Mesendoderm (in vitro differentiated cells): ENCODE measurements at regions not wholly inside any gene's neighbourhood (a gene's known extent, or its start where the extent isn't known, plus 50 kb on each side); places are given as distances from the start of the nearest gene placed in this dataset.

Source experiments
- DNase-seq: peaks from one replicate; pipeline ENCODE4 v3.0.0; 2013
- H2AK5ac ChIP-seq: 2 replicates; pipeline ENCODE4 v1.6.1; 2013; ENCODE audit warnings: low read length, inconsistent platforms
- H2BK120ac ChIP-seq: 2 replicates; pipeline ENCODE4 v1.6.1; 2013; ENCODE audit warnings: low read depth, mild to moderate bottlenecking, low read length, moderate library complexity, mixed read lengths
- H2BK15ac ChIP-seq: replicated peaks from 2 replicates; pipeline ENCODE4 v1.6.1; 2013; ENCODE audit warnings: low read depth, mild to moderate bottlenecking, moderate library complexity
- H2BK5ac ChIP-seq: 2 replicates; pipeline ENCODE4 v1.6.1; 2013; ENCODE audit warnings: low read length, inconsistent platforms
- H3K18ac ChIP-seq: 2 replicates; pipeline ENCODE4 v1.6.1; 2013; ENCODE audit warnings: mild to moderate bottlenecking, low read length, mixed read lengths
- H3K23ac ChIP-seq: one replicate; pipeline ENCODE4 v1.6.1; 2013; ENCODE audit warnings: low read length
- H3K27ac ChIP-seq: 2 replicates; pipeline ENCODE4 v1.5.1; 2013; ENCODE audit warnings: low read depth, mild to moderate bottlenecking, inconsistent platforms, low read length, moderate library complexity
- H3K27me3 ChIP-seq: 2 replicates; pipeline ENCODE4 v1.6.1; 2013; ENCODE audit warnings: low read length, control low read depth, mild to moderate bottlenecking, inconsistent platforms; ENCODE audit not compliant: insufficient read depth, poor library complexity
- H3K36me3 ChIP-seq: 2 replicates; pipeline ENCODE4 v1.6.1; 2013; ENCODE audit warnings: low read length, inconsistent platforms; ENCODE audit not compliant: control insufficient read depth, insufficient read depth
- H3K4ac ChIP-seq: one replicate; pipeline ENCODE4 v1.6.1; 2013; ENCODE audit warnings: low read depth, mild to moderate bottlenecking, low read length, moderate library complexity
- H3K4me1 ChIP-seq: 2 replicates; pipeline ENCODE4 v1.6.1; 2013; ENCODE audit warnings: low read depth, low read length, inconsistent platforms; ENCODE audit not compliant: control insufficient read depth
- H3K4me2 ChIP-seq: 2 replicates; pipeline ENCODE4 v1.6.1; 2013; ENCODE audit warnings: low read length
- H3K4me3 ChIP-seq: 2 replicates; pipeline ENCODE4 v1.5.1; 2013; ENCODE audit warnings: mild to moderate bottlenecking, low read length
- H3K56ac ChIP-seq: one replicate; pipeline ENCODE4 v1.6.1; 2013; ENCODE audit warnings: low read length
- H3K79me1 ChIP-seq: 2 replicates; pipeline ENCODE4 v1.6.1; 2013; ENCODE audit warnings: low read length, inconsistent platforms
- H3K79me2 ChIP-seq: 2 replicates; pipeline ENCODE4 v1.6.1; 2013; ENCODE audit warnings: mild to moderate bottlenecking, low read length; ENCODE audit not compliant: control insufficient read depth, insufficient read depth
- H3K9ac ChIP-seq: 2 replicates; pipeline ENCODE4 v1.6.1; 2013; ENCODE audit warnings: low read length, inconsistent platforms
- H4K5ac ChIP-seq: one replicate; pipeline ENCODE4 v1.6.1; 2013; ENCODE audit warnings: low read length
- H4K8ac ChIP-seq: one replicate; pipeline ENCODE4 v1.6.1; 2013; ENCODE audit warnings: low read depth, mild to moderate bottlenecking, control low read depth, low read length, moderate library complexity
- WGBS: extraction: QIAGEN DNeasy Blood & Tissue Kit; methylation state at CpG from one replicate; pipeline ENCODE4 v1.1.7; 2013; ENCODE audit warnings: low lambda C conversion rate, missing lambda C conversion rate; ENCODE audit not compliant: insufficient coverage; ENCODE audit errors: extremely low coverage; 5-methylcytosine and 5-hydroxymethylcytosine counted together

DNA sequence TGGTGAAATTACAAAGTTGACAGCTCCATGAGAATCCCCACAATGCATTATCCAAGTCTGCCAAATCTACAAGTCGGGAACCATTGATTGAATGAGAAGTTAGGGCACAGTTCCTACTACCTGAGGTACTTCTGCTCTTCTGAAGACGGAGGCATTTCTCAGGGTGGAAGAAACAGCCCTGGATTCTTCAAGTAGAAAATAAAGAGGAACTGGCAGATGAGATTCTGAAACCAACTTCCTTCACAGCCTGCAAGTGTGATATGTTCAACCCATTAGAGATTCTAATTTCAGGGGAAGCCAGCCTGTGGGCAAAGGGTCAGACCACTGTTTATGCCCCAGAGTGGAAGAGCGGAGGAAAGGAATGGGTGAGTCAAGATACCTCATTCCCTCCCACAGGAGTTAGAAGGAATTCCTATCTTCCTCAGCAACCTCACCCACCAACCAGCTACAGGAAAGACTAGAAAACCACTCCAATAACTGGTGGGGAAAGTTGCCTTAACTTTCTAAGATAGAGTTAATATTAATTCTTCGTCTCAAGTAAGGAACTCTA, 50.5 kb upstream of the BMPER start:
- Histone ChIP-seq H3K23ac (no peak overlapping the region), H2AK5ac (no peak overlapping the region), H3K4me1 (peaks cover 4% of the 10 kb centered on the region), H3K4ac (no peak overlapping the region), H3K18ac (no peak overlapping the region), H2BK15ac (no peak overlapping the region), H3K27ac (no peak overlapping the region), H3K4me3 (no peak overlapping the region), H3K4me2 (no peak overlapping the region), H3K79me1 (no peaks in the 10 kb centered on the region), H4K5ac (no peak overlapping the region), H2BK5ac (no peak overlapping the region), H2BK120ac (no peak overlapping the region), H3K36me3 (no peaks in the 10 kb centered on the region), H3K56ac (no peak overlapping the region), H3K79me2 (no peaks in the 10 kb centered on the region), H3K9ac (no peak overlapping the region), H3K27me3 (no peaks in the 10 kb centered on the region), H4K8ac (no peak overlapping the region)
- no peak for DNase-seq
- no CpG with 5 or more reads among the region's 4 CpGs for WGBS
